ENCODE measurements at regions not wholly inside any gene's neighbourhood (a gene's known extent, or its start where the extent isn't known, plus 50 kb on each side); places are given as distances from the start of the nearest gene placed in this dataset.
"Not testable (repeated sequence)": the region's sequence is repeated elsewhere in the genome, so short reads cannot be mapped to it uniquely, and the experiment has no call there.

- no peak for DNase-seq
These were observed 83.4 kb upstream of the BMP2K start for GRCh38 chr4:78692822-78693170.

- peak; percentile 8 for DNase-seq
These were observed 82.2 kb upstream of the BMP2K start for GRCh38 chr4:78693777-78694456.

- DNase-seq = no peak
These were observed 81.7 kb upstream of the BMP2K start for GRCh38 chr4:78694457-78694787.

- no peak for DNase-seq
These were observed 80.2 kb upstream of the BMP2K start for GRCh38 chr4:78695910-78696309.

GRCh38 chr4:78703079-78703478 is 73.1 kb upstream of the BMP2K start:
- DNase-seq = no peak

GRCh38 chr4:78704317-78704716 is 71.8 kb upstream of the BMP2K start:
- DNase-seq = no peak

- DNase-seq = peak; percentile 76
These were observed 71.0 kb upstream of the BMP2K start for GRCh38 chr4:78704981-78705683.

- no peak for DNase-seq
These were observed 69.8 kb upstream of the BMP2K start for GRCh38 chr4:78706302-78706701.

- no peak for DNase-seq
These were observed 68.9 kb upstream of the BMP2K start for GRCh38 chr4:78707268-78707667.

- no peak for DNase-seq
These were observed 68.4 kb upstream of the BMP2K start for GRCh38 chr4:78707793-78708192.

- peak; percentile 59 for DNase-seq
These were observed 65.6 kb upstream of the BMP2K start for GRCh38 chr4:78710536-78710935.

GRCh38 chr4:78711676-78712075 is 64.5 kb upstream of the BMP2K start:
- no peak for DNase-seq

- DNase-seq = not testable (repeated sequence)
These were observed 61.6 kb upstream of the BMP2K start for GRCh38 chr4:78714598-78714997.

GRCh38 chr4:78715372-78715771 is 60.8 kb upstream of the BMP2K start:
- not testable (repeated sequence) for DNase-seq

- DNase-seq = not testable (repeated sequence)
These were observed 58.4 kb upstream of the BMP2K start for GRCh38 chr4:78717712-78718111.

GRCh38 chr4:78720204-78720603 is 55.9 kb upstream of the BMP2K start:
- no peak for DNase-seq

GRCh38 chr4:78720994-78721677 is 55.0 kb upstream of the BMP2K start:
- no peak for DNase-seq

GRCh38 chr4:78721747-78722146 is 54.4 kb upstream of the BMP2K start:
- no peak for DNase-seq

GRCh38 chr4:78722320-78722719 is 53.8 kb upstream of the BMP2K start:
- no peak for DNase-seq

GRCh38 chr4:78722878-78723277 is 53.3 kb upstream of the BMP2K start:
- no peak for DNase-seq
